Keratinocyte (primary cell): ENCODE measurements at regions not wholly inside any gene's neighbourhood (a gene's known extent, or its start where the extent isn't known, plus 50 kb on each side); places are given as distances from the start of the nearest gene placed in this dataset.

Experiments used
- DNase-seq: peaks from one replicate; pipeline ENCODE4 v3.0.0-alpha.2; 2011; ENCODE audit warnings: low read depth, missing footprints, low spot score
- FAIRE-seq: peaks from 2 replicates; lab custom pipeline; 2011; peaks lifted over from hg19 to GRCh38; lab: Jason Lieb, UNC
- H2AFZ ChIP-seq: 2 replicates; pipeline ENCODE4 v1.6.0; 2012; ENCODE audit warnings: low read length, control low read depth, inconsistent platforms; ENCODE audit not compliant: control insufficient read depth
- H3K27ac ChIP-seq: 2 replicates; pipeline ENCODE4 v1.5.1; 2011; ENCODE audit warnings: low read length; ENCODE audit not compliant: control insufficient read depth, insufficient read depth
- H3K27me3 ChIP-seq: 3 replicates; pipeline ENCODE4 v1.6.0; 2011; ENCODE audit warnings: low read length; ENCODE audit not compliant: control insufficient read depth, insufficient read depth; ENCODE audit errors: extremely low read depth
- H3K36me3 ChIP-seq, 2 experiments: 2 replicates in 1 of 2; 3 replicates in 1 of 2; pipeline ENCODE4 v1.5.1; 2011; ENCODE audit warnings: low read length in 2 of 2, mild to moderate bottlenecking in 1 of 2; ENCODE audit not compliant: control insufficient read depth in 2 of 2, insufficient read depth in 2 of 2; ENCODE audit errors: extremely low read depth in 1 of 2
- H3K4me1 ChIP-seq: 3 replicates; pipeline ENCODE4 v1.5.1; 2011; ENCODE audit warnings: low read length; ENCODE audit not compliant: control insufficient read depth, insufficient read depth; ENCODE audit errors: extremely low read depth
- H3K4me2 ChIP-seq: 3 replicates; pipeline ENCODE4 v1.6.0; 2011; ENCODE audit warnings: low read depth, low read length; ENCODE audit not compliant: control insufficient read depth, insufficient read depth; ENCODE audit errors: extremely low read depth
- H3K4me3 ChIP-seq, 3 experiments: fragments of 200-600 bp in 1 of 3; sonication (generic) in 1 of 3; 2 replicates in 2 of 3; 3 replicates in 1 of 3; pipeline ENCODE4 v1.5.1; 2011 to 2016; ENCODE audit warnings: low read length in 3 of 3, mild to moderate bottlenecking in 3 of 3, control low read depth in 2 of 3, inconsistent platforms in 1 of 3, low read depth in 1 of 3, mixed read lengths in 1 of 3, mixed run types in 1 of 3, moderate library complexity in 1 of 3; ENCODE audit not compliant: control insufficient read depth in 2 of 3, insufficient read depth in 2 of 3; ENCODE audit errors: extremely low read depth in 1 of 3
- H3K79me2 ChIP-seq: 2 replicates; pipeline ENCODE4 v1.6.0; 2012; ENCODE audit warnings: low read length; ENCODE audit not compliant: control insufficient read depth, insufficient read depth
- H3K9ac ChIP-seq: 3 replicates; pipeline ENCODE4 v1.6.0; 2011; ENCODE audit warnings: low read length; ENCODE audit not compliant: control insufficient read depth, insufficient read depth; ENCODE audit errors: extremely low read depth
- H3K9me1 ChIP-seq: 3 replicates; pipeline ENCODE4 v1.6.0; 2011; ENCODE audit warnings: low read length; ENCODE audit not compliant: control insufficient read depth, insufficient read depth; ENCODE audit errors: extremely low read depth
- H3K9me3 ChIP-seq: 2 replicates; pipeline ENCODE4 v1.5.1; 2012; ENCODE audit warnings: low read depth, low read length; ENCODE audit not compliant: control insufficient read depth
- H4K20me1 ChIP-seq: 3 replicates; pipeline ENCODE4 v1.6.0; 2011; ENCODE audit warnings: low read length; ENCODE audit not compliant: control insufficient read depth, insufficient read depth; ENCODE audit errors: extremely low read depth
- EZH2 ChIP-seq: IDR thresholded peaks from one replicate; pipeline ENCODE4 v1.6.1; 2012; ENCODE audit warnings: inconsistent platforms, mild to moderate bottlenecking, low read length, moderate library complexity
- dilution Hi-C: fragments of 300-500 bp; cut with MboI; formaldehyde crosslinking; loops from one replicate; pipeline ENCODE4 v1.7.0; 2020; ENCODE audit warnings: low sequenced_read_pairs; ENCODE audit not compliant: extremely low pct_ligation_motif_present
- TF ChIP-seq, protein P1 (sequence below), 3 experiments: IDR thresholded peaks in 1 of 3; conservative IDR thresholded peaks in 1 of 3; optimal IDR thresholded peaks in 1 of 3; 2 replicates in 2 of 3; 3 replicates in 1 of 3; pipeline versions ENCODE3 to v1.5.1; 2011; ENCODE audit warnings: low read length in 3 of 3, mild to moderate bottlenecking in 3 of 3, moderate library complexity in 2 of 3, control low read depth in 1 of 3, inconsistent platforms in 1 of 3; ENCODE audit not compliant: insufficient read depth in 2 of 3; ENCODE audit errors: extremely low read depth in 1 of 3

GRCh38 chr5:74099538-74100267, 473.7 kb downstream of the ARHGEF28 start:
- H3K36me3 ChIP-seq: no peaks in the 10 kb centered on the region
- no peaks in the 10 kb centered on the region for H3K27me3 ChIP-seq
- DNase-seq (no peak), FAIRE-seq (no peak)
- H3K4me2 ChIP-seq: no peak overlapping the region
- no peaks in the 10 kb centered on the region for H4K20me1 ChIP-seq
- H2AFZ ChIP-seq: no peak overlapping the region
- no peaks in the 10 kb centered on the region for H3K4me1 ChIP-seq
- no peaks in the 10 kb centered on the region for H3K9me1 ChIP-seq
- H3K9me3 ChIP-seq: peaks cover 2% of the 10 kb centered on the region
- H3K9ac ChIP-seq: no peak overlapping the region
- dilution Hi-C loops: no loop called here
- no peak overlapping the region for H3K4me3 ChIP-seq
- H3K27ac ChIP-seq: no peak overlapping the region
- H3K79me2 ChIP-seq: no peaks in the 10 kb centered on the region
- no peak for TF ChIP-seq EZH2
- TF ChIP-seq, protein P1, sequence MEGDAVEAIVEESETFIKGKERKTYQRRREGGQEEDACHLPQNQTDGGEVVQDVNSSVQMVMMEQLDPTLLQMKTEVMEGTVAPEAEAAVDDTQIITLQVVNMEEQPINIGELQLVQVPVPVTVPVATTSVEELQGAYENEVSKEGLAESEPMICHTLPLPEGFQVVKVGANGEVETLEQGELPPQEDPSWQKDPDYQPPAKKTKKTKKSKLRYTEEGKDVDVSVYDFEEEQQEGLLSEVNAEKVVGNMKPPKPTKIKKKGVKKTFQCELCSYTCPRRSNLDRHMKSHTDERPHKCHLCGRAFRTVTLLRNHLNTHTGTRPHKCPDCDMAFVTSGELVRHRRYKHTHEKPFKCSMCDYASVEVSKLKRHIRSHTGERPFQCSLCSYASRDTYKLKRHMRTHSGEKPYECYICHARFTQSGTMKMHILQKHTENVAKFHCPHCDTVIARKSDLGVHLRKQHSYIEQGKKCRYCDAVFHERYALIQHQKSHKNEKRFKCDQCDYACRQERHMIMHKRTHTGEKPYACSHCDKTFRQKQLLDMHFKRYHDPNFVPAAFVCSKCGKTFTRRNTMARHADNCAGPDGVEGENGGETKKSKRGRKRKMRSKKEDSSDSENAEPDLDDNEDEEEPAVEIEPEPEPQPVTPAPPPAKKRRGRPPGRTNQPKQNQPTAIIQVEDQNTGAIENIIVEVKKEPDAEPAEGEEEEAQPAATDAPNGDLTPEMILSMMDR (optimal IDR thresholded peaks at IDR 0.05 in 1 of 3, IDR thresholded peaks at IDR 0.05 in 1 of 3, conservative IDR thresholded peaks at IDR 0.05 in 1 of 3; ENCODE audit: extremely low read depth in 1 of 3, insufficient read depth in 2 of 3, low read length in 3 of 3): no peak

GRCh38 chr5:74098941-74099340, 472.9 kb downstream of the ARHGEF28 start:
- H4K20me1 ChIP-seq: no peaks in the 10 kb centered on the region
- H2AFZ ChIP-seq: no peak overlapping the region
- no peaks in the 10 kb centered on the region for H3K4me1 ChIP-seq
- no peak overlapping the region for H3K4me2 ChIP-seq
- no peaks in the 10 kb centered on the region for H3K27me3 ChIP-seq
- H3K27ac ChIP-seq: no peak overlapping the region
- TF ChIP-seq, protein P1 (optimal IDR thresholded peaks at IDR 0.05 in 1 of 3, IDR thresholded peaks at IDR 0.05 in 1 of 3, conservative IDR thresholded peaks at IDR 0.05 in 1 of 3; ENCODE audit: extremely low read depth in 1 of 3, insufficient read depth in 2 of 3, low read length in 3 of 3): no peak
- no peaks in the 10 kb centered on the region for H3K79me2 ChIP-seq
- no peak overlapping the region for H3K9ac ChIP-seq
- H3K9me1 ChIP-seq: no peaks in the 10 kb centered on the region
- peaks cover 2% of the 10 kb centered on the region for H3K9me3 ChIP-seq
- H3K36me3 ChIP-seq: no peaks in the 10 kb centered on the region
- DNase-seq (no peak), FAIRE-seq (no peak)
- no peak overlapping the region for H3K4me3 ChIP-seq
- dilution Hi-C loops: no loop called here
